ENCODE measurements at regions not wholly inside any gene's neighbourhood (a gene's known extent, or its start where the extent isn't known, plus 50 kb on each side); places are given as distances from the start of the nearest gene placed in this dataset.

GRCh38 chr6:119533603-119534279 is 184.2 kb upstream of the MAN1A1 start:
- no peak overlapping the region for H3K4me3 ChIP-seq (ENCODE audit: low read depth, low read length)
- TF ChIP-seq CTCF (IDR thresholded peaks at IDR 0.05; ENCODE audit: insufficient read depth, low read length, missing control alignments), result no peak
- ChIA-PET CTCF (no interaction called here), POLR2A (no interaction called here)
- peak; percentile 19 for DNase-seq (ENCODE audit: low read depth, low spot score)

- POLR2A ChIA-PET, result no interaction called here
- no peak for TF ChIP-seq CTCF (IDR thresholded peaks at IDR 0.05; ENCODE audit: insufficient read depth, low read length, missing control alignments)
- CTCF ChIA-PET, result interaction anchor here (1.4 kb wide), 1 partner anchor 12 kb away, joined by 3 read pairs; no protein-coding TSS in a partner anchor
- DNase-seq (ENCODE audit: low read depth, low spot score), result no peak
- no peak overlapping the region for H3K4me3 ChIP-seq (ENCODE audit: low read depth, low read length)
Observed at GRCh38 chr6:119527231-119527578, 177.6 kb upstream of the MAN1A1 start.

- ChIA-PET POLR2A (no interaction called here), CTCF (no interaction called here)
- H3K4me3 ChIP-seq (ENCODE audit: low read depth, low read length), result no peak overlapping the region
- no peak for TF ChIP-seq CTCF (IDR thresholded peaks at IDR 0.05; ENCODE audit: insufficient read depth, low read length, missing control alignments)
- DNase-seq (ENCODE audit: low read depth, low spot score), result no peak
Observed at GRCh38 chr6:119526561-119527230, 177.1 kb upstream of the MAN1A1 start.

- CTCF ChIA-PET, result interaction anchor here (1.1 kb wide), 1 partner anchor 10 kb away, joined by 3 read pairs; no protein-coding TSS in a partner anchor
- no peak for DNase-seq (ENCODE audit: low read depth, low spot score)
- POLR2A ChIA-PET, result no interaction called here
- no peak for TF ChIP-seq CTCF (IDR thresholded peaks at IDR 0.05; ENCODE audit: insufficient read depth, low read length, missing control alignments)
- no peak overlapping the region for H3K4me3 ChIP-seq (ENCODE audit: low read depth, low read length)
Observed at GRCh38 chr6:119524410-119524809, 174.8 kb upstream of the MAN1A1 start.

GRCh38 chr6:119523556-119523955 is 174.0 kb upstream of the MAN1A1 start:
- no peak for DNase-seq (ENCODE audit: low read depth, low spot score)
- ChIA-PET CTCF (no interaction called here), POLR2A (no interaction called here)
- TF ChIP-seq CTCF (IDR thresholded peaks at IDR 0.05; ENCODE audit: insufficient read depth, low read length, missing control alignments), result no peak
- H3K4me3 ChIP-seq (ENCODE audit: low read depth, low read length), result no peak overlapping the region

- ChIA-PET CTCF (no interaction called here), POLR2A (no interaction called here)
- no peak for TF ChIP-seq CTCF (IDR thresholded peaks at IDR 0.05; ENCODE audit: insufficient read depth, low read length, missing control alignments)
- H3K4me3 ChIP-seq (ENCODE audit: low read depth, low read length), result no peak overlapping the region
- no peak for DNase-seq (ENCODE audit: low read depth, low spot score)
Observed at GRCh38 chr6:119521251-119521650, 171.7 kb upstream of the MAN1A1 start.

Measured in AG04449 (cell line).